Fibroblast of lung (primary cell): ENCODE measurements at regions not wholly inside any gene's neighbourhood (a gene's known extent, or its start where the extent isn't known, plus 50 kb on each side); places are given as distances from the start of the nearest gene placed in this dataset.

Experiments
- DNase-seq, 2 donors: peaks; one replicate each; pipeline versions ENCODE4 v3.0.0 to v3.0.0-alpha.2; 2010; ENCODE audit warnings: low read depth in 2 of 2
- H2AFZ ChIP-seq: 2 replicates; pipeline ENCODE4 v1.5.1; 2012; ENCODE audit warnings: low read length, control low read depth, inconsistent platforms
- H3K27ac ChIP-seq: 2 replicates; pipeline ENCODE4 v1.5.1; 2011; ENCODE audit warnings: low read length, control low read depth; ENCODE audit not compliant: insufficient read depth
- H3K27me3 ChIP-seq: 2 replicates; pipeline ENCODE4 v1.5.1; 2011; ENCODE audit warnings: mild to moderate bottlenecking, low read length; ENCODE audit not compliant: control insufficient read depth, insufficient read depth
- H3K36me3 ChIP-seq: 2 replicates; pipeline ENCODE4 v1.5.1; 2011; ENCODE audit warnings: low read length; ENCODE audit not compliant: control insufficient read depth, insufficient read depth
- H3K4me1 ChIP-seq: 2 replicates; pipeline ENCODE4 v1.5.1; 2011; ENCODE audit warnings: low read length; ENCODE audit not compliant: control insufficient read depth, insufficient read depth; ENCODE audit errors: extremely low read depth
- H3K4me2 ChIP-seq: 2 replicates; pipeline ENCODE4 v1.5.1; 2011; ENCODE audit warnings: low read length, control low read depth; ENCODE audit not compliant: insufficient read depth; ENCODE audit errors: extremely low read depth
- H3K4me3 ChIP-seq, 4 experiments: fragments of 200-600 bp in 1 of 4; sonication (generic) in 1 of 4; replicated peaks in 1 of 4; 2 replicates each; pipeline ENCODE4 v1.5.1; 2011 to 2016; ENCODE audit warnings: low read length in 4 of 4, low read depth in 3 of 4, mild to moderate bottlenecking in 3 of 4, control low read depth in 2 of 4, inconsistent platforms in 1 of 4, mixed read lengths in 1 of 4; ENCODE audit not compliant: insufficient read depth in 1 of 4; ENCODE audit errors: control extremely low read depth in 1 of 4
- H3K79me2 ChIP-seq: 2 replicates; pipeline ENCODE4 v1.5.1; 2012; ENCODE audit warnings: mild to moderate bottlenecking, low read length, inconsistent platforms; ENCODE audit not compliant: control insufficient read depth, insufficient read depth
- H3K9ac ChIP-seq: 2 replicates; pipeline ENCODE4 v1.5.1; 2011; ENCODE audit warnings: mild to moderate bottlenecking, low read length, control low read depth; ENCODE audit not compliant: insufficient read depth
- H3K9me3 ChIP-seq: 2 replicates; pipeline ENCODE4 v1.5.1; 2012; ENCODE audit warnings: low read depth, low read length; ENCODE audit not compliant: control insufficient read depth, insufficient read depth
- H4K20me1 ChIP-seq: 2 replicates; pipeline ENCODE4 v1.5.1; 2011; ENCODE audit warnings: low read length; ENCODE audit not compliant: control insufficient read depth, insufficient read depth; ENCODE audit errors: extremely low read depth
- CTCF ChIP-seq, 2 donors: IDR thresholded peaks in 1 of 2; conservative IDR thresholded peaks in 1 of 2; 1 replicate in 1 of 2; 2 replicates in 1 of 2; pipeline ENCODE4 v1.5.1; 2011 to 2012; ENCODE audit warnings: low read length in 2 of 2, control low read depth in 1 of 2, inconsistent platforms in 1 of 2, low read depth in 1 of 2, mild to moderate bottlenecking in 1 of 2
- EZH2 ChIP-seq: IDR thresholded peaks from 2 replicates; pipeline ENCODE4 v1.5.1; 2012; ENCODE audit warnings: low read length, control low read depth, mild to moderate bottlenecking; ENCODE audit errors: missing control alignments

- H3K79me2 ChIP-seq = no peaks in the 10 kb centered on the region
- no peak overlapping the region for H3K4me2 ChIP-seq
- no peak overlapping the region for H3K4me3 ChIP-seq
- no peak overlapping the region for H2AFZ ChIP-seq
- no peaks in the 10 kb centered on the region for H4K20me1 ChIP-seq
- no peak overlapping the region for H3K9ac ChIP-seq
- H3K4me1 ChIP-seq = no peaks in the 10 kb centered on the region
- H3K9me3 ChIP-seq = no peaks in the 10 kb centered on the region
- no peaks in the 10 kb centered on the region for H3K27me3 ChIP-seq
- DNase-seq = no peak
- no peaks in the 10 kb centered on the region for H3K36me3 ChIP-seq
- TF ChIP-seq CTCF (conservative IDR thresholded peaks at IDR 0.05 in 1 of 2, IDR thresholded peaks at IDR 0.05 in 1 of 2; ENCODE audit: low read depth in 1 of 2, low read length in 2 of 2) (no peak), EZH2 (no peak)
- no peak overlapping the region for H3K27ac ChIP-seq
Measured at GRCh38 chr18:55024564-55024963, 65.3 kb upstream of the CCDC68 start.

GRCh38 chr18:55018602-55019001 is 59.3 kb upstream of the CCDC68 start:
- Histone ChIP-seq H3K9me3 (no peaks in the 10 kb centered on the region), H3K4me2 (no peak overlapping the region), H3K27ac (no peak overlapping the region), H3K79me2 (no peaks in the 10 kb centered on the region), H2AFZ (no peak overlapping the region), H3K4me3 (no peak overlapping the region), H3K36me3 (no peaks in the 10 kb centered on the region), H3K27me3 (no peaks in the 10 kb centered on the region), H3K4me1 (no peaks in the 10 kb centered on the region), H3K9ac (no peak overlapping the region), H4K20me1 (no peaks in the 10 kb centered on the region)
- TF ChIP-seq EZH2 (no peak), CTCF (conservative IDR thresholded peaks at IDR 0.05 in 1 of 2, IDR thresholded peaks at IDR 0.05 in 1 of 2; ENCODE audit: low read depth in 1 of 2, low read length in 2 of 2) (no peak)
- peak; percentile 69 to 79 for DNase-seq

- H3K27me3 ChIP-seq = no peaks in the 10 kb centered on the region
- H3K4me2 ChIP-seq = no peak overlapping the region
- TF ChIP-seq CTCF (conservative IDR thresholded peaks at IDR 0.05 in 1 of 2, IDR thresholded peaks at IDR 0.05 in 1 of 2; ENCODE audit: low read depth in 1 of 2, low read length in 2 of 2) (no peak), EZH2 (no peak)
- no peaks in the 10 kb centered on the region for H3K4me1 ChIP-seq
- no peak overlapping the region for H3K9ac ChIP-seq
- no peaks in the 10 kb centered on the region for H3K36me3 ChIP-seq
- DNase-seq = no peak
- H3K4me3 ChIP-seq = no peak overlapping the region
- no peak overlapping the region for H3K27ac ChIP-seq
- H4K20me1 ChIP-seq = no peaks in the 10 kb centered on the region
- no peaks in the 10 kb centered on the region for H3K9me3 ChIP-seq
- no peaks in the 10 kb centered on the region for H3K79me2 ChIP-seq
- H2AFZ ChIP-seq = no peak overlapping the region
Measured at GRCh38 chr18:55014095-55014494, 54.8 kb upstream of the CCDC68 start.
